HG03442 (cell line): ENCODE measurements at regions not wholly inside any gene's neighbourhood (a gene's known extent, or its start where the extent isn't known, plus 50 kb on each side); places are given as distances from the start of the nearest gene placed in this dataset.
"Not testable (repeated sequence)": the region's sequence is repeated elsewhere in the genome, so short reads cannot be mapped to it uniquely, and the experiment has no call there.

ENCODE experiments used
- ATAC-seq: cut with Tn5 transposase; IDR thresholded peaks from one replicate; pipeline ENCODE4 v1.9.1; 2021; ENCODE audit warnings: mild to moderate bottlenecking, moderate library complexity; ENCODE audit not compliant: unreplicated experiment

DNA sequence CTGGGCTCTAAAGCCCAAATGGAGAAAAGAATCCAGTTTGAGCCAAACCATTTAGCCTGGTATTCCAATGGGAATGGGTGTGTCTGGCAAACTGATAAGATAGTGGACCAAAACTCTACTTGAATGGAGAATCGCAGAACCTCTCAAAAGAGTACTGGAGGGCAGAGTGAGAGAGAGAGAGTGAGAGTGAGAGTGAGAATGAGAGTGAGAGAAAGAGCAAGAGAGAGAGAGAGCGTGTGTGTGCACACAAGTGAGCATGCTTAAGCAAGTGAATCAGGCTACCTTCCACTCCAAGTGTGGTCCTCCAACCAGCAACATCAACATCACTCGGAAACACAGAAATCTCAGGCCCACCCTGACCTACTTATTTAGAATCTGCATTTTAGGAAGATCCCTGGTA lies 58.8 kb downstream of the UQCRFS1 start:
- no peak for ATAC-seq

DNA sequence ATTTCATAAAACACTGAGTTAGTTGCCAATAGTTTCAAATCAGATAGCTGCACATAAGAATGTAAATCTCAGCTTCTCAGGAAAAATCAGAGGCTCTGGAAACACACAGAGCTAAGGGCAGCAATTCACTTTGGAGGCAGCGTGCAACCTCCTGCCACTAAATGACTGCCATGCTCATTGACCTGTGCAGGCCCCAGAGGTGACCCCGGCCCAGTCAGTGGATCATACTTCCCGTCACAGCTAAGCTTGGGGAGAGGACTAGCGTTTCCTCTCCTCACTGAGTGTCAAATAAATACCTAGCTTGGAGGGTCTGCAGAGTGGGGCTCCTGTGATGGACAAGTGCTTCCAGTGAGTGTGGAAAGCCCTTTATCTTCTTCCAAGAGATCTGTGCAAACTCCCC lies 67.2 kb downstream of the UQCRFS1 start:
- ATAC-seq = no peak

DNA sequence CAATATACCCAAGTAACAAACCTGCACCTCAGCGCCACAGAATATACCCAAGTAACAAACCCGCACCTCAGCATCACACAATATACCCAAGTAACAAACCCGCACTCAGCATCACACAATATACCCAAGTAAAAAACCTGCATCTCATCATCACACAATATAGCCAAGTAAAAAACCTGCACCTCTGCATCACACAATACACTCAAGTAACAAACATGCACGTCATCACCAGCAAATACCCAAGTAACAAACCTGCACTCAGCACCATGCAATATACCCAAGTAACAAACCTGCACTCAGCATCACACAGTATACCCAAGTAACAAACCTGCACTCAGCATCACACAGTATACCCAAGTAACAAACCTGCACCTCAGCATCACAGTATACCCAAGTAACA lies 69.8 kb downstream of the UQCRFS1 start:
- no peak for ATAC-seq

DNA sequence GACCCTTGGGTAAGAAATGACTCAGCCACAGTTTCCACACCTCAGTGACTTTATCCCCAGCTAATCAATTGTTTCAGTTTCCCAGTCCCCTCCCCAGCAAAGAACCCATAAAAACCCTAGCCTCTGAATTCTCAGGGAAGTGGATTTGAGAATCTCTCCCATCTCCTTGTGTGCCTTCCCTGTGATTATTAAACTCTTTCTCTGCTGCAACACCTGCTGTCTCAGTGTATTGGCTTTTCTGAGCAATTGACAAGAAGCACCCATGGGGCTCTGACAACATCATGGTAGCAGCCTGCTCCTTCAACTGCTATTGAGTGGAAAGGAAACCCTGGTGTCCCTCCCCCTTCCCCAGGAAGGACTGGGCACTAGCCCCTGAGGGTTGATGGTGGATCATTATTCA lies 73.7 kb downstream of the UQCRFS1 start:
- no peak for ATAC-seq

DNA sequence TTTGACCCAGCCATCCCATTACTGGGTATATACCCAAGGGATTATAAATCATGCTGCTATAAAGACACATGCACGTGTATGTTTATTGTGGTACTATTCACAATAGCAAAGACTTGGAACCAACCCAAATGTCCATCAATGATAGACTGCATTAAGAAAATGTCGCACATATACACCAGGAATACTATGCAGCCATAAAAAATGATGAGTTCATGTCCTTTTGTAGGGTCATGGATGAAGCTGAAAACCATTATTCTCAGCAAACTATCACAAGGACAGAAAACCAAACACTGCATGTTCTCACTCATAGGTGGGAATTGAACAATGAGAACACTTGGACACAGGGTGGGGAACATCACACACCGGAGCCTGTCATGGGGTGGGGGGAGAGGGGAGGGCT lies 74.7 kb downstream of the UQCRFS1 start:
- ATAC-seq = not testable (repeated sequence)

DNA sequence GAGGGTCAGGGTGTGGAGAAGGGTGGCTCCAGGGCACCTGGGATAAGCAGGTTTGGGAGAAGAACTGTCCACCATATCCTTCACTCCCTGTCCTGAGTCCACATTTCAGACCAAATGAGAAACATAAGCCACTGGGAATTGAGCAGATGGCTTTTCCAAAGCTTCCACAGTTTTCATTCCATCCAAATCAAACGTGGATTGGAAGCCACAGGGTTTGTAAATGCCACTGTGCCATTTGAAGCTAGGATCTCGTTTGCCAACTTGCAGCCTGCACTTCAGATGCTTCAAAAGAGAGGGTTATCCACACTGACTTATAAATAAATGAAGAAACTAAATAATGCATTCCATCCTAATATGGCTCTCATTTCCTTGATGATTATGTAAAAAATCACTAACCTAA lies 81.5 kb downstream of the UQCRFS1 start:
- ATAC-seq = no peak

DNA sequence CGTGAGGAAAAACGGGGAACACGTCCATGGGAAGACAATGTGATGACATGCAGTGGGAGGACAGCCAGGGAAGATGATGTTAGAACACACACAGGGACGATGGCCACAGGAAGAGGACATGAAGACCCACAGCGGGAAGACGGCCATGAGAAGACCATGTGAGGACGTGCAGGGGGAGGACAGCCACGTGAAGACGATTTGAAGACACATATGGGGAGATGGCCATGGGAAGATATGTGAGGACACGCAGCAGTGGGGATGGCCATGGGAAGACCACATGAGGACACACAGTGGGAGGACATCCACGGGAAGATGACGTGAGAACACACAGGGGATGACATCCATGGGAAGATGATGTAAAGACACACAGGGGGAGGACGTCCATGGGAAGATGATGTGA lies 83.8 kb downstream of the UQCRFS1 start:
- ATAC-seq = no peak

DNA sequence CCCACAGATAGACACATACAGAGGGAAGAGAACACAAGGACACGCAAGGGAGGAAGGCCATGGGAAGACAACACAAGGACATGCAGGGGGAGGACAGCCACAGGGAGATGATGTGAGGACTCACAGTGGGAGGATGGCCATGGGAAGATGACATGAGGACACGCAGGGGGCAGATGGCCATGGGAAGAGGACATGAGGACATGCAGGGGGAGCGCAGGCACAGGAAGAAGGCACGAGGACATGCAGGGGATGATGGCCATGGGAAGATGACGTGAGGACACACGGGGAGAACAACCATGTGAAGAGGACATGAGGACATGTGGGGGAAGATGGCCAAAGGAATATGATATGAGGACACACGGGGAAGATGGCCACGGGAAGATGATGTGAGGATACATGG lies 84.7 kb downstream of the UQCRFS1 start:
- ATAC-seq = no peak

DNA sequence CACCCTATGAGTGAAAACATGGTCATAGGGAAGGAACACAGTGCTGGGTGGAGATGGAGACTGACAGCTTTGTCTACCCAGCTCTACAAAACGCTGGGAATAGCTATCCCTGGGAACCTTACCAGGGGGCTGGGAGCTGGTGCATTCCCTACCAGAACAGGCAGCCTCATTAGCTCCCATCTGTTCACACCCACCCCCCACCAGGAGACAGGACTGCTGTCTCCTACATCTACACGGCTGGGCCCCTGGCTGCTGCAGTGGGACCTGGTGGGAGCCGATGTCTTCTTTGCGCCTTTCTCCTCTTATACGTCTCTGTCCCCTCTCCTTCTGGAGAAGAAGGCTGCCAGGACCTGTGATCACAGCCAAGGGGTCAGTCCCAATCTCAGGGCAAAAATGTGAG lies 90.8 kb downstream of the UQCRFS1 start:
- no peak for ATAC-seq

DNA sequence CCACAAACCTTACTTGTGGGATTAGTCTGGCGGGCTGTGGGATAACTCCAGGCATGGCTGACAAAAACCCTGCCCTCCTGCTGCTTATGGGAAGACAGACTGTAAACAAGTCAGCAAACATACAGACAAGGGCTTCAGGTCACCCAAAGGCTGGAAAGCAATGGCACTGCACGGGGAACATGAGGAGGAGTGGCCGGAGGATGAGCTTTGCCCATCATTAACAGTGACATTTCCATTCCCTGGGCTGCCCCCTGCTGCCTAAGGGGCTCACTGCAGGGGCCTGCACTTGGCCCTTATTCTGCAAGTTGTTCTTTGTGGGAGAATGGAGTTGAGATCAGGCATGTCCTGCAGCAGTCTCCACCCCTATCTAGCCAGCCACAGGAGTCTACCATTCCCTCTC lies 91.3 kb downstream of the UQCRFS1 start:
- ATAC-seq = no peak

DNA sequence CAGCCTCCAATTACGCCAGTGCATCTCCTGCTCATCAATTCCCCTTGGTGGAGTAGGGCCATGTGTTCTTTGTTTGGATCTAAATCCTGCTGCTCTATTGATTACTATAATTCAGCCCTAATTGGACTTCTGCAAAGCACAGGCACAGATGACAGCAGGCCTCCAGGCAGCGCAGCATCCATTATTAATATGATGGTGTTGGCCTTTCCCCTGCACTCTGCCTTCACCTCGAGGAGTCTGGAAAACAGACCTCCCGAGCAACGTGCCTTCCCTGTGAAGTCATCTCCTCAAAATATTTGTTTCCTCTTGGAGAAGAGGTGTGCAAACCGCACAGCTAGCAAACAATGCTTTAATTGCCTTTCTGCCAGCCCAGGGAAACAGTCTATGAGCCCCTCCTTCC lies 92.5 kb downstream of the UQCRFS1 start:
- ATAC-seq = no peak

DNA sequence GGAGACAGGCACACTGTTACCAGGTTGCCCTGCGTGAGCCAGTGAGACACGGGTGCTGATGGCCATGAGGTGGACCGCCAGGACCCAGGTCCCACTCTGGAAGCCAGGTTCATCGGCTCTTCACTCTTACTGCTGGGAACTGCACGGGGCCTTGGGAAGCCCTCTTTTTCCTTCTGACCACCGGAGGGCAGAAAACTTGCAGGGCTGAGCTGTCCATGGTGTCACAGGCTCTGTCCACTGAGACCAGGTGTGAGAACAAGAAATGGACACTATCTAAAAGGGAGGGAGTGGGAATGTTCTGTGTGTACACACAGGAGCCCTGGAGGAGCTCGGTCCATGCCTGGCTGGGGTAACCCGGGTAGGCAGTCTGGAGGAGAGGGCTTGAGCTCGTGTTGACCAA lies 93.4 kb downstream of the UQCRFS1 start:
- ATAC-seq = no peak

DNA sequence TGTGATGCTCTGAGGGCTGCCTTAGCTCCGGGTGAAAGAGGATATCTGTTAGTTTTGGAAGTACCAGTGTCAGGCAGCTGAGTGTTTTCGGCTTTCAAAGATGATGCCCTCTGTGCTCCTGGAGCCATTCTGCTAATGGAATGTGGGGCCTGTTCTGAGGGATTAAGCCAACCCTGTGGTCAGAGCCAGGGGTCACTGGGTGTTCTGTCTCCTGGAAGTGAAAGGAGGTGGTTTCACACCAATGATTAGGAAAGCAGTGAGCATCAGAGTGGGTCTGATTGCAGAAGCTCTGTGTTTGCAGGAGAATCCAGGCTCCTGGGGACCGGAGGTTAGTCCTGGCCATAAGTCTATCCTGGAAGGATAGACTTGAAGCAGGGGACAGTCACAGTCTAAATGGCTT lies 94.6 kb downstream of the UQCRFS1 start:
- ATAC-seq = no peak

DNA sequence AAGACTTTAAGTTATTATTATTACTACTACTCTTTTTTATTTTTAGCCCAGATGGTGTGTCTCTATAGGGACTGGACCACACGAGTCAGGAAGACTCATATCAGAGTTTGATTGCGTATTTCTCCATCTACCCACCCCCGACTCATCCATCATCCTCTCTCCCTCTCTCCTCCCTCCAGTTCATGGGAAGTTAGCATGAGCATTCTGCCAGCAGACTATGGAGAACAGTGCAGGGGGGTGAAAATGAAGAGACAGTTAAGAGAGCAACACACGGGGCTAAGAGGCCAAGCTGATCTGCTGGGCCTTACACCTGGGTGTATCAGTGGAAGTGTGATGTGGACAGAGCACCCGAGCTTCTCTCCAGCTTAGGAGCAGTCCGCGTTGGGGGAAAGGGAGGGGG lies 95.0 kb downstream of the UQCRFS1 start:
- no peak for ATAC-seq

DNA sequence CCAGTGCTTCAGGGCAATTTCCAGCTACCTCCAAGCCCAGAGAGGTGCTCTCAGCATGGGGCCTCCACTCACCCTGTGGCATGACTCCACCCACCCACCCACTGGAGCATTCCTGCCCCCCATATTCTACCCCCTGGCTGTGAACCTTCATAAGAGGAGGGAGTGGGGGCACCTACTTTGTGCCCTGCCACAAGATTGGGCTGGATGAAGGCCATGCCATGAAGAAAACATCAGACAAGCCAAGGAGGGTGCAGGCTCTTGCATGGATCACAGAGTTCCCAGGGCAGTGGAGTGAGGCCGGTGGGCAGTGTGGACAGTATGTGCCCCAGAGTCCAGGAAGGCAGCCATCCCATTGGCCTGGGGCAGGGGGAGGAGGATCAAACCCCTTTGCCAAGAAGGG lies 97.8 kb downstream of the UQCRFS1 start:
- no peak for ATAC-seq

DNA sequence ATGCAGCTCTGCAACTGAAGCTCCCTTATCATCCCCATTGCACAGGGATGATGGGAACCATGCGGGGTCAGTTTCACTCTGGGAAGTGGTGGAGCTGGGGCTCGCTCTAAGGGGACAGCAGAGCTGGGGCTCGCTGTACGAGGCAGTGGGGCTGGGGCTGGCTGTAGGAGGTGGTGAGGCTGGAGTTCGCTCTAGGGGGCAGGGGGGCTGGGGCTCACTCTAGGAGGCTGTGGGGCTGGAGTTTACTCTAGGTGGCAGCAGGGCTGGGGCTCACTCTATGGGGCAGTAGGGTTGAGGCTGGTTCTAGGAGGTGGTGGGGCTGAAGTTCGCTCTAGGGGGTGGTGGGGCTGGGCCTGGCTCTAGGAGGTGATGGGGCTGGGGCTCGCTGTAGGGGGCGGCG lies 99.1 kb downstream of the UQCRFS1 start:
- no peak for ATAC-seq

DNA sequence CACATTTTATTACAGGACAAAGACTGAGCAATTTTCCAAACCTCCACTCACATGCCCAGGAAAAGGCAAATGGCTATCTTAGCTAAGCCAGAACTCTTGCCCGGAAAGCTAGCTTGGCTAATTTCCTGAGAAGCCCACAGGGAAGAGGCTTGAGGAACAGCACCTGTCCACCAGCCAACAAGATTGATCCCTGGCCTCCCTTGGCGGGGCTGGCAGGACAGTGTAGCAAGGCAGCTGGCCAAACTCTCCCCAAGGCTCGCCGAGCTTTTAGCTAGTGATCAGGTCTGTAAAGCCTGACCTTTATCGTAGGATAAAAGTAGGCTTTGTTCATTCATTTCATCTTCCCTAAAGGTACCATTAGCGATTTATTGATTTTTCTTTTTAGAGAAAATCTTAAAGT lies 101.4 kb downstream of the UQCRFS1 start:
- ATAC-seq = no peak

DNA sequence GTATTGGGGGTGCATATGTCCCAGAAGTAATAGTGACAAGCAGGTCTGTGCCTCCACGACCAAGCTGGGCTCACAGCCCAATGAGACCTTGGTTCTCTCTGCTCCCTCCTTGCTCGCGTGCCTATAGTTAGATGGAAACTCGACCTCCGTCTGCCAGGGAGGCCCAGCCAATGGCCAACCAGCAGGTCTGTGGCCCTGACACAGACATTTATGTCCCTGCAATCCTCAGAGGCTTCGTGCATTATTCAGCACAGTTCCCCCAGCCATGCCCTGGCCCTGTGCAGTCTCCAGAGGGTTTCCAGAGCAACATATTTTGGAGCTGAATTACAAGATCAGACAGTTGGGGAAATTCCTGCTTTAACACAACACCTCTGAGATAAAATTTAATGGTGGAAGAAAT lies 105.1 kb downstream of the UQCRFS1 start:
- no peak for ATAC-seq

DNA sequence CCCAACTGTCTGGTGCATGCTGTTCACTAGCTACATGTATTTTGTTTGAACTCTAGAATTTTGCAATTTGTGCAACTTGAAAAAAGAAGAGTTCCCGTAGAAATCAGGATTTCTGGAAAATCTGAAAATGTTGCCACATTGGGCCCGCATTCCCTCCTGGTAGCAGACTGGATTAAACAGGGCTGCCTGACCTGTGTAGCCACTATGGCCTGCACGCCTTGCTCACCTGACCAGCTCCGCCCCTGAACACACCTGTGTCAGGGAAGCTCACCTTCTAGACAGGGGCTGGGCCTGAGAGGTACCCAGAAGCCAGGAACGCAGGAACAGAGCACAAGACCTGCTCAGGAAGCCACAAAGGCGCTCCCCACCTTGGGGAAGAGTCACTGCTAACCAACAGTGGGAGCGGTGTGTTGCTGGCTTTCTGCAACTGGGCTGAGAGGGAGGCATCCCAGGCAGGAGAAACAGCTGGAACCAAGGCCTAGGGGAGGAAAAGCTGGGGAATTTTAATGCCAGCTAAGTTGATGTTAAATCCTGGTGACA lies 106.5 kb downstream of the UQCRFS1 start:
- no peak for ATAC-seq

DNA sequence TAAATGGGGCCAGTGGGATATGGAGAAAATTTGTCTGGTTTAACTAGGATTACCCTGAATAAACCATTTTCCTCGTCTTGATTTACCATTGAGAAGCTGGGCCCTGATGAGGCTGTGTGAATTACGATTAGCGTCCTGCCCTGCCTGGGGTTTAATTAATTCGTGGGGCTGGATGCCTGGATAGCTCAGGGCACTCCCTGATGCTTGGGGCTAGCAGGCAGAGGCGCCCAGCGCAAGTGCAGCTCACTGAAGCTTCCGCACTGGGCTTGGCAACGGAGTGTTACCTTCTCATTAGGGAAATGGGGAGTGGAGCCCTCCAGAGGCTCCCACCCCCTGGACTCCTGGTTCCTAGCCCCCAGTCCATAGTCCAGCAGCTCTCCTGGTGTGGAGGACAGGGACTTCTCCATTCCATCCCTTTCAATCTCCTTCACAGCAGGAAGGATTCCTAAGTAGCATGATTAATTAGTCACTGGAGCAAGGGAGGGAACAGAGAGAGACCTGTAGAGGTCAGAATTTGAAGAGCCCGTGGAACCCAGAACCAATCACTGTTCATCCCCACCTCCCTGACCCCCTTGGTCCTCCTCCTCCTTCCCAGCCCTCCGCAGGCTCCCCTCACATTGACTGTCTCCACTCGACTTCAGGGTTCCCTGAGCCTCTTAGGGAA lies 107.2 kb downstream of the UQCRFS1 start:
- no peak for ATAC-seq

DNA sequence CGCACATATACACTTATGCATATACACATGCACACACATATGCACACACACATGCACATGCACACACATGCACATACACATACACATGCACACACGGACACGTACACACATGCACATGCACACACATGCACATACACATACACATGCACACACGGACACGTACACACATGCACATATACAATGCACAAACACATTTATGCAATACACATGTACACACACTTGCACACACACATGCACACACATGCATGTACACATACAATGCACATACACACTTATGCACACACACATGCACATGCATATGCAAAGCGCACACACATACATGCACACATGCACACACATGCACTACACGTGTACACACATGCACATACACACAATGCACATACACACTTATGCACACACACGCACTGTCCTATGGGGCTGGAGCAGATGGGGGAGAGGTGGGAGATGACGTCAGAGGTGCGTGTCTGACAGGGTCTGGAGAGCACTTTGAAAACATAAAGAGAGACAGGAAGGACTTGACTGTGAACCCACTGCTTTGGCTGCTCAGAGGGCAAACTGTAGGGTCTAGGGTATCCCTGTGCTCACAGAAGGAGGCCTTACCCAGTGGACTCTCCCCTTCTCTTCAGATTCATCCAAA lies 108.2 kb downstream of the UQCRFS1 start:
- ATAC-seq = no peak

DNA sequence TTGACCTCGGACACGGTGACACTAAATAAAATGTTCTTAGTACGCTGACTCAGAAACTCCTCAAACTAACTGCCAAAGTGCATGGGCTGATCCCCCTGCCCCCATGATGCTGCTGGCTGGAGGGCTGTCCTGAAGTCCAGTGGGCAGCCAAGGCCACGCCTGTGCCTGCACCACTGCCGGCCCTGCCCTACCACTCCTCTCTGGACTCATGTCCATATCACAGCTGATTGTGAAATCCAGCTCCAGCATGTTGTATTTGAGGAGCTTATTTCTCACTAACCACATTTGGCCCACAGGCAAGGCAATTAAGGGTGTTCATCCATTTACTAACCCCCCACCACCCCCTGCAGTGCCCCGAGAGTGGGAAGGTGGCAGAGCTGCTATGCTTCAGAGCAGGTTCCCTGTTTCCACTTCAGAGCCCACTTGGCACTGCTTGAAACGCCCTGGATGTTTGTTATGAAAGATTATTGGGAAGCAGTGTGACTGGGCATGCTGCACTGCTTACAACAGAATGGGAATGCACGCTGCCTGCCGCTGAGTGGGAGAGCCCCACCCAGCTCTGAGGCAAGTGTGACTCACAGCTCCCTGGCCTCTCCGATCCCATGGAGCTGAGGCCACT lies 114.0 kb downstream of the UQCRFS1 start:
- ATAC-seq = no peak
